ENCODE measurements at regions not wholly inside any gene's neighbourhood (a gene's known extent, or its start where the extent isn't known, plus 50 kb on each side); places are given as distances from the start of the nearest gene placed in this dataset.

DNA sequence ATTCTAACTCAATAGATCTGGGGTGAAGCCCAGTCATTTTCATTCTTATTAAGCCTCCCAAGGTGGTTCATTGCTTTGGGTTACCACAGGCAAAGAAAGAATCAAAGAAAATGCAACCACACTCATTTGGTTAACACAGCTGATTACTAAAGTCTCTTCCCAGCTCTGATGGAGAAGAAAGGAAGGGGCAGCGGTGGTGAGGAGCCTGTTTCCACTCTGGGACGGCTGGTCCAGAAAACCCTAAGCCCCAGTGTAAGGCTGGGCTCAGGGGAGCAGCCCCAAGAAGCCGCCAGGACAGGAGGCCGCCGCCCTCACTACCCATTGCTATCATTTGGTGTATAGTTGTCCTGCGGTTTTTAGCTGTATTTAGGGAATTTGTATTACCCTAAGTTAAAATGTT is 226.9 kb downstream of the CD83 start:
- Histone ChIP-seq H3K4me2 (ENCODE audit: low read length) (no peak overlapping the region), H3K27ac (ENCODE audit: low read depth, low read length) (no peak overlapping the region), H3K36me3 (ENCODE audit: control insufficient read depth, low read length) (no peaks in the 10 kb centered on the region)

DNA sequence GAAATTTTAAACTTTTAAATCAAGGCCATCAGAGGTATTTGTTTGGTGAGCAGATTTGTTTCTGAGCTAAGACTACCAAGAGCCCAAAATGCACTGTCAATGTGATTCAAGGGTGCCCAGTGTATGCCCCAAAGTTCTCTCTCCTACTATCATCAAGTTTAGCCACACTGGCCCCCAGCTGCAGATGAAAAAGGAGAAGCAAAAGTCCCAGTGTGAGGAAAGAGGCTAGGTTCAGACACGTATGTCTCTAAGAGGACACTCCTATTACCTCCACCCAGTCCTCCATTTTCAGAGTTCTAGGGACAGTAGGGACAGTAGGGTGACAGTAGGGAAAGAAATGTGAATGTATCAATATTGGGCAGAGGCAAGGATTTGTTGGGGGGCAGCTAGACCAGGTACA is 230.8 kb downstream of the CD83 start:
- Histone ChIP-seq H3K36me3 (ENCODE audit: control insufficient read depth, low read length) (no peaks in the 10 kb centered on the region), H3K27me3 (ENCODE audit: control insufficient read depth, low read length) (no peaks in the 10 kb centered on the region), H3F3A (ENCODE audit: control insufficient read depth, insufficient read depth) (no peaks in the 10 kb centered on the region), H3K4me1 (ENCODE audit: control insufficient read depth, low read length) (peaks cover 16% of the 10 kb centered on the region), H3K79me2 (ENCODE audit: control insufficient read depth, low read length) (no peaks in the 10 kb centered on the region), H3K4me2 (ENCODE audit: low read length) (0 out of 2 replicates have a peak overlapping the region, but pooled peaks have one; percentile 18), H4K20me1 (ENCODE audit: control insufficient read depth, insufficient read depth, low read depth, low read length) (no peaks in the 10 kb centered on the region), H3K9me2 (replicated peaks; ENCODE audit: control insufficient read depth, low read length) (no peaks in the 10 kb centered on the region), H3K4me3 (ENCODE audit: low read length) (no peak overlapping the region), H3K9me3 (ENCODE audit: control insufficient read depth, insufficient read depth, low read length) (no peaks in the 10 kb centered on the region), H3K27ac (ENCODE audit: low read depth, low read length) (no peak overlapping the region)
- no peak for TF ChIP-seq EZH2phosphoT487 (IDR thresholded peaks at IDR 0.05; ENCODE audit: borderline replicate concordance, low read length)
- TF ChIP-seq, protein P1, sequence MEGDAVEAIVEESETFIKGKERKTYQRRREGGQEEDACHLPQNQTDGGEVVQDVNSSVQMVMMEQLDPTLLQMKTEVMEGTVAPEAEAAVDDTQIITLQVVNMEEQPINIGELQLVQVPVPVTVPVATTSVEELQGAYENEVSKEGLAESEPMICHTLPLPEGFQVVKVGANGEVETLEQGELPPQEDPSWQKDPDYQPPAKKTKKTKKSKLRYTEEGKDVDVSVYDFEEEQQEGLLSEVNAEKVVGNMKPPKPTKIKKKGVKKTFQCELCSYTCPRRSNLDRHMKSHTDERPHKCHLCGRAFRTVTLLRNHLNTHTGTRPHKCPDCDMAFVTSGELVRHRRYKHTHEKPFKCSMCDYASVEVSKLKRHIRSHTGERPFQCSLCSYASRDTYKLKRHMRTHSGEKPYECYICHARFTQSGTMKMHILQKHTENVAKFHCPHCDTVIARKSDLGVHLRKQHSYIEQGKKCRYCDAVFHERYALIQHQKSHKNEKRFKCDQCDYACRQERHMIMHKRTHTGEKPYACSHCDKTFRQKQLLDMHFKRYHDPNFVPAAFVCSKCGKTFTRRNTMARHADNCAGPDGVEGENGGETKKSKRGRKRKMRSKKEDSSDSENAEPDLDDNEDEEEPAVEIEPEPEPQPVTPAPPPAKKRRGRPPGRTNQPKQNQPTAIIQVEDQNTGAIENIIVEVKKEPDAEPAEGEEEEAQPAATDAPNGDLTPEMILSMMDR (IDR thresholded peaks at IDR 0.05; ENCODE audit: low read depth, low read length, poor library complexity, severe bottlenecking): no peak

More for the DNA sequence above, 226.9 kb downstream of the CD83 start:
- no peaks in the 10 kb centered on the region for H3K27me3 ChIP-seq (ENCODE audit: control insufficient read depth, low read length)
- no peaks in the 10 kb centered on the region for H3K9me3 ChIP-seq (ENCODE audit: control insufficient read depth, insufficient read depth, low read length)
- no peaks in the 10 kb centered on the region for H3K79me2 ChIP-seq (ENCODE audit: control insufficient read depth, low read length)
- no peaks in the 10 kb centered on the region for H3K9me2 ChIP-seq (replicated peaks; ENCODE audit: control insufficient read depth, low read length)
- no peaks in the 10 kb centered on the region for H3F3A ChIP-seq (ENCODE audit: control insufficient read depth, insufficient read depth)
- no peaks in the 10 kb centered on the region for H4K20me1 ChIP-seq (ENCODE audit: control insufficient read depth, insufficient read depth, low read depth, low read length)
- TF ChIP-seq, protein P1 (IDR thresholded peaks at IDR 0.05; ENCODE audit: low read depth, low read length, poor library complexity, severe bottlenecking): no peak
- TF ChIP-seq EZH2phosphoT487 (IDR thresholded peaks at IDR 0.05; ENCODE audit: borderline replicate concordance, low read length): no peak
- H3K4me3 ChIP-seq (ENCODE audit: low read length): no peak overlapping the region
- H3K4me1 ChIP-seq (ENCODE audit: control insufficient read depth, low read length): peaks cover 26% of the 10 kb centered on the region

DNA sequence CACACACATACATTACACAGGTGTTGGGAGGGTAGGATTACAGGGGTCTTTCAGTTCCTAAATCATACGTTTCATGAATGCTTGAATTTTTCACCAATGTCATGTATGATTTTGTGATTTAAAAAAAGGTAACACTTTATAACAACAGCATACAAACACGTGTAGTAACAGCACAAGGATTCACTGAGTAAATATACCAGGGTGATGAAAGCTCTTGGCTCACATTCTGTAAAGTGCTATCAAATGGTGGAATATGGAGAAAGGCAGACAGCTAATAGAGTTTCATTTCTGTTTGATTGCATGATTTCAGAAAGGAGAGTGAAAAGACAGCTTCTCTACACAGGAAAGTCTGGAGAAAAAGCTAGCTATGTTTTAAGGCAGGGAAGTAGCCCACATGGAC is 231.9 kb downstream of the CD83 start:
- H3K27me3 ChIP-seq (ENCODE audit: control insufficient read depth, low read length): no peaks in the 10 kb centered on the region
- H3K27ac ChIP-seq (ENCODE audit: low read depth, low read length): no peak overlapping the region
- H4K20me1 ChIP-seq (ENCODE audit: control insufficient read depth, insufficient read depth, low read depth, low read length): no peaks in the 10 kb centered on the region
- H3K4me1 ChIP-seq (ENCODE audit: control insufficient read depth, low read length): peaks cover 16% of the 10 kb centered on the region
- no peaks in the 10 kb centered on the region for H3K36me3 ChIP-seq (ENCODE audit: control insufficient read depth, low read length)
- H3K9me2 ChIP-seq (replicated peaks; ENCODE audit: control insufficient read depth, low read length): no peaks in the 10 kb centered on the region
- H3K9me3 ChIP-seq (ENCODE audit: control insufficient read depth, insufficient read depth, low read length): no peaks in the 10 kb centered on the region
- H3K4me2 ChIP-seq (ENCODE audit: low read length): peak overlapping the region; percentile 18; the same call in 1 of the 2 replicates
- H3K79me2 ChIP-seq (ENCODE audit: control insufficient read depth, low read length): no peaks in the 10 kb centered on the region
- H3F3A ChIP-seq (ENCODE audit: control insufficient read depth, insufficient read depth): no peaks in the 10 kb centered on the region
- TF ChIP-seq, protein P1 (IDR thresholded peaks at IDR 0.05; ENCODE audit: low read depth, low read length, poor library complexity, severe bottlenecking): no peak
- TF ChIP-seq EZH2phosphoT487 (IDR thresholded peaks at IDR 0.05; ENCODE audit: borderline replicate concordance, low read length): no peak
- no peak overlapping the region for H3K4me3 ChIP-seq (ENCODE audit: low read length)
